ENCODE measurements at regions not wholly inside any gene's neighbourhood (a gene's known extent, or its start where the extent isn't known, plus 50 kb on each side); places are given as distances from the start of the nearest gene placed in this dataset.
A peak's percentile ranks its signal among the peaks of the same experiment; 100 is the strongest.
"Not testable (repeated sequence)": the region's sequence is repeated elsewhere in the genome, so short reads cannot be mapped to it uniquely, and the experiment has no call there.

GRCh38 chr11:116667318-116667717 lies 105.5 kb downstream of the BUD13 start (continued):
- TF ChIP-seq HNF1A (IDR thresholded peaks at IDR 0.05; ENCODE audit: low read depth) (peak; percentile 25; the same call in 1 of the 2 replicates), HNF1A (CRISPR knock-in tag; IDR thresholded peaks at IDR 0.05; ENCODE audit: borderline replicate concordance) (peak; percentile 27; the same call in 1 of the 2 replicates), NFIC (IDR thresholded peaks at IDR 0.05; ENCODE audit: low read length) (peak; percentile 59; the same call in 1 of the 2 replicates), HMGXB3 (CRISPR knock-in tag; IDR thresholded peaks at IDR 0.05; ENCODE audit: borderline replicate concordance) (peak; percentile 61; the same call in 1 of the 2 replicates), CEBPG (CRISPR knock-in tag; IDR thresholded peaks at IDR 0.05) (peak; percentile 94), ZNF503 (CRISPR knock-in tag; IDR thresholded peaks at IDR 0.05) (peak; percentile 67; the same call in 1 of the 2 replicates), ATF7 (IDR thresholded peaks at IDR 0.05) (peak; percentile 58), GFI1 (CRISPR knock-in tag; IDR thresholded peaks at IDR 0.05; ENCODE audit: borderline replicate concordance) (0 out of 2 replicates have a peak, but pooled peaks have one; percentile 34), MAFK (conservative IDR thresholded peaks at IDR 0.05 in 1 of 2, IDR thresholded peaks at IDR 0.05 in 1 of 2; ENCODE audit: low read length in 2 of 2) (peak; percentile 83 to 88), ZNF460 (CRISPR knock-in tag; IDR thresholded peaks at IDR 0.05; ENCODE audit: borderline replicate concordance) (peak; percentile 40; the same call in 1 of the 2 replicates), FOXA3 (CRISPR knock-in tag; IDR thresholded peaks at IDR 0.05) (peak; percentile 99), MAFF (IDR thresholded peaks at IDR 0.05; ENCODE audit: low read depth, low read length) (peak; percentile 81), ZNF670 (CRISPR knock-in tag; IDR thresholded peaks at IDR 0.05; ENCODE audit: borderline replicate concordance) (peak; percentile 66; the same call in 1 of the 2 replicates), PATZ1 (CRISPR knock-in tag; IDR thresholded peaks at IDR 0.05) (peak; percentile 62), SOX5 (CRISPR knock-in tag; IDR thresholded peaks at IDR 0.05; ENCODE audit: borderline replicate concordance) (peak; percentile 18; the same call in 1 of the 2 replicates), ZNF331 (CRISPR knock-in tag; IDR thresholded peaks at IDR 0.05) (peak; percentile 75; the same call in 1 of the 2 replicates)
- not testable (repeated sequence) for TF ChIP-seq ATF7 (CRISPR knock-in tag; IDR thresholded peaks at IDR 0.05)

All from HepG2 (cell line).